B cell (primary cell): ENCODE measurements at regions not wholly inside any gene's neighbourhood (a gene's known extent, or its start where the extent isn't known, plus 50 kb on each side); places are given as distances from the start of the nearest gene placed in this dataset.

Source experiments
- ATAC-seq: fragments of 200-7000 bp; cut with Tn5 transposase; one replicate; pipeline ENCODE4 v1.10.0; 2021; ENCODE audit warnings: low read depth, mild to moderate bottlenecking, moderate number of reproducible peaks, moderate library complexity
- CTCF ChIA-PET: fragments of 350-600 bp; sonication (Branson Sonifier 250); formaldehyde crosslinking; loops from one replicate; lab custom pipeline; 2021; ENCODE audit warnings: antibody characterized with exemption, inconsistent platforms; lab: Charles Lee
- POLR2A ChIA-PET: fragments of 350-600 bp; sonication (Branson Sonifier 250); formaldehyde crosslinking; loops from one replicate; lab custom pipeline; 2021; ENCODE audit warnings: antibody characterized with exemption; lab: Charles Lee
- DNase-seq: peaks from one replicate; pipeline ENCODE4 v3.0.0; 2013
- H2AFZ ChIP-seq: 2 replicates; pipeline ENCODE4 v1.6.1; 2012; ENCODE audit warnings: mild to moderate bottlenecking, low read depth, low read length; ENCODE audit not compliant: insufficient read depth, poor library complexity, severe bottlenecking
- H3K27ac ChIP-seq, 2 donors: 1 replicate in 1 of 2; 2 replicates in 1 of 2; pipeline ENCODE4 v1.5.1; 2012 to 2013; ENCODE audit warnings: low read length in 2 of 2, mild to moderate bottlenecking in 2 of 2, moderate library complexity in 1 of 2
- H3K27me3 ChIP-seq, 4 experiments: fragments of 200-600 bp in 1 of 4; sonication (generic) in 1 of 4; replicated peaks in 1 of 4; 1 replicate in 2 of 4; 2 replicates in 2 of 4; pipeline versions ENCODE4 v1.6.1 to v1.7.0; 2013 to 2016; ENCODE audit warnings: low read length in 3 of 4, mild to moderate bottlenecking in 2 of 4, mixed read lengths in 1 of 4, moderate library complexity in 1 of 4; ENCODE audit not compliant: insufficient read depth in 4 of 4, control insufficient read depth in 3 of 4; ENCODE audit errors: control extremely low read depth in 1 of 4
- H3K36me3 ChIP-seq, 2 experiments: replicated peaks in 1 of 2; 1 replicate in 1 of 2; 2 replicates in 1 of 2; pipeline versions ENCODE4 v1.6.1 to v1.7.1; 2013; ENCODE audit warnings: low read length in 1 of 2; ENCODE audit not compliant: insufficient read depth in 2 of 2, control insufficient read depth in 1 of 2; ENCODE audit errors: control extremely low read depth in 1 of 2, extremely low read depth in 1 of 2
- H3K4me1 ChIP-seq, 2 donors: fragments of 200-600 bp in 1 of 2; sonication (generic) in 1 of 2; 1 replicate in 1 of 2; 2 replicates in 1 of 2; pipeline versions ENCODE4 v1.5.1 to v1.6.1; 2013 to 2017; ENCODE audit warnings: low read length in 2 of 2; ENCODE audit not compliant: control insufficient read depth in 2 of 2, insufficient read depth in 2 of 2
- H3K4me2 ChIP-seq: replicated peaks from 2 replicates; pipeline ENCODE3; 2012; ENCODE audit warnings: mild to moderate bottlenecking, low read depth, low read length; ENCODE audit not compliant: poor library complexity, severe bottlenecking
- H3K4me3 ChIP-seq, 5 experiments: fragments of 200-600 bp in 1 of 5; sonication (generic) in 1 of 5; 1 replicate in 3 of 5; 2 replicates in 2 of 5; pipeline versions ENCODE4 v1.5.1 to v1.7.0; 2011 to 2016; ENCODE audit warnings: low read length in 4 of 5, mild to moderate bottlenecking in 4 of 5, low read depth in 2 of 5, control low read depth in 1 of 5, moderate library complexity in 1 of 5; ENCODE audit not compliant: insufficient read depth in 1 of 5; ENCODE audit errors: control extremely low read depth in 1 of 5, extremely low read depth in 1 of 5
- H3K79me2 ChIP-seq: fragments of 200-600 bp; sonication (generic); one replicate; pipeline ENCODE4 v1.6.0; 2016; ENCODE audit warnings: low read length; ENCODE audit not compliant: control insufficient read depth, insufficient read depth
- H3K9ac ChIP-seq: fragments of 200-600 bp; sonication (generic); 2 replicates; pipeline ENCODE4 v1.6.1; 2017; ENCODE audit warnings: mild to moderate bottlenecking, low read length, moderate library complexity
- H3K9me3 ChIP-seq, 3 donors: one replicate each; pipeline versions ENCODE4 v1.6.1 to v1.7.1; 2013; ENCODE audit warnings: low read length in 2 of 3; ENCODE audit not compliant: control insufficient read depth in 2 of 3, insufficient read depth in 1 of 3; ENCODE audit errors: control extremely low read depth in 1 of 3
- H4K20me1 ChIP-seq: 2 replicates; pipeline ENCODE4 v1.6.0; 2012; ENCODE audit warnings: mild to moderate bottlenecking, low read length; ENCODE audit not compliant: insufficient read depth, control insufficient read depth, poor library complexity, severe bottlenecking
- H3K27ac Mint-ChIP-seq: one replicate; pipeline ENCODE4 v1.8.0; 2021; ENCODE audit warnings: mixed read lengths
- H3K27me3 Mint-ChIP-seq: one replicate; pipeline ENCODE4 v1.8.0; 2021; ENCODE audit warnings: mixed read lengths
- H3K4me1 Mint-ChIP-seq: one replicate; pipeline ENCODE4 v1.8.0; 2021; ENCODE audit warnings: mixed read lengths
- H3K4me3 Mint-ChIP-seq: one replicate; pipeline ENCODE4 v1.8.0; 2021; ENCODE audit warnings: mixed read lengths
- H3K9me3 Mint-ChIP-seq: one replicate; pipeline ENCODE4 v1.8.0; 2022; ENCODE audit warnings: mixed read lengths; ENCODE audit not compliant: insufficient read depth
- CTCF ChIP-seq: fragments of 200-600 bp; IDR thresholded peaks from one replicate; pipeline ENCODE4 v1.8.0; 2022; ENCODE audit warnings: antibody characterized with exemption, mild to moderate bottlenecking
- EZH2 ChIP-seq: IDR thresholded peaks from 2 replicates; pipeline ENCODE4 v1.6.1; 2012; ENCODE audit warnings: borderline replicate concordance, low read depth, mild to moderate bottlenecking, moderate library complexity, low read length; ENCODE audit not compliant: insufficient read depth, poor library complexity, severe bottlenecking
- WGBS: methylation state at CpG from one replicate; pipeline ENCODE4 v1.1.5; 2013; ENCODE audit warnings: missing lambda C conversion rate; ENCODE audit not compliant: insufficient coverage; 5-methylcytosine and 5-hydroxymethylcytosine counted together
- intact Hi-C: fragments of 100-400 bp; cut with micrococcal nuclease; formaldehyde crosslinking; loops from one replicate; pipeline ENCODE4 v1.10.0; 2022

GRCh38 chr3:30548600-30548999 lies 57.8 kb upstream of the TGFBR2 start:
- Histone ChIP-seq H3K27ac (no peak overlapping the region), H3K9ac (no peak overlapping the region), H3K9me3 (peaks cover 0 to 3% (median 0%) of the 10 kb centered on the region in 3 donors), H3K79me2 (no peaks in the 10 kb centered on the region), H3K4me3 (no peak overlapping the region), H3K36me3 (no peaks in the 10 kb centered on the region), H2AFZ (no peak overlapping the region), H3K27me3 (no peaks in the 10 kb centered on the region), H3K4me1 (peaks cover 19 to 20% of the 10 kb centered on the region in 2 donors), H3K4me2 (no peak overlapping the region), H4K20me1 (no peaks in the 10 kb centered on the region)
- Mint-ChIP-seq H3K4me3 (no peak overlapping the region), H3K27ac (no peak overlapping the region), H3K4me1 (peaks cover 33% of the 10 kb centered on the region), H3K9me3 (no peaks in the 10 kb centered on the region), H3K27me3 (no peaks in the 10 kb centered on the region)
- peak; percentile 26 for DNase-seq
- TF ChIP-seq EZH2 (no peak), CTCF (no peak)
- ATAC-seq: peak; percentile 57
- intact Hi-C loops: no loop called here
- WGBS: no CpG with 5 or more reads among the region's 3 CpGs
- ChIA-PET CTCF (interaction anchor here (1.0 kb wide), 1 partner anchor 349 kb away, joined by 4 read pairs; no protein-coding TSS in a partner anchor), POLR2A (interaction anchor here (0.6 kb wide), 1 partner anchor 23 kb away, joined by 3 read pairs; no protein-coding TSS in a partner anchor)

GRCh38 chr3:30549600-30549999 lies 56.8 kb upstream of the TGFBR2 start:
- ATAC-seq: no peak
- no peaks in the 10 kb centered on the region for H3K36me3 ChIP-seq
- H3K27me3 ChIP-seq: no peaks in the 10 kb centered on the region
- Mint-ChIP-seq H3K27me3 (no peaks in the 10 kb centered on the region), H3K27ac (no peak overlapping the region), H3K4me3 (no peak overlapping the region), H3K4me1 (peaks cover 33% of the 10 kb centered on the region), H3K9me3 (no peaks in the 10 kb centered on the region)
- no peak overlapping the region for H3K27ac ChIP-seq
- no peak overlapping the region for H3K4me3 ChIP-seq
- no peaks in the 10 kb centered on the region for H4K20me1 ChIP-seq
- H2AFZ ChIP-seq: no peak overlapping the region
- CTCF ChIA-PET: interaction anchor here (1.1 kb wide), 1 partner anchor 12 kb away, joined by 3 read pairs; no protein-coding TSS in a partner anchor
- 75% methylated on average over 3 of the region's 4 CpGs for WGBS
- H3K9ac ChIP-seq: no peak overlapping the region
- intact Hi-C loops: no loop called here
- TF ChIP-seq EZH2: no peak
- DNase-seq: no peak
- no peaks in the 10 kb centered on the region for H3K79me2 ChIP-seq
- POLR2A ChIA-PET: no interaction called here
- peaks cover 0 to 3% (median 0%) of the 10 kb centered on the region in 3 donors for H3K9me3 ChIP-seq
- H3K4me2 ChIP-seq: no peak overlapping the region
- peaks cover 19 to 20% of the 10 kb centered on the region in 2 donors for H3K4me1 ChIP-seq
